ENCODE measurements at regions not wholly inside any gene's neighbourhood (a gene's known extent, or its start where the extent isn't known, plus 50 kb on each side); places are given as distances from the start of the nearest gene placed in this dataset.
"Not testable (repeated sequence)": the region's sequence is repeated elsewhere in the genome, so short reads cannot be mapped to it uniquely, and the experiment has no call there.

DNA sequence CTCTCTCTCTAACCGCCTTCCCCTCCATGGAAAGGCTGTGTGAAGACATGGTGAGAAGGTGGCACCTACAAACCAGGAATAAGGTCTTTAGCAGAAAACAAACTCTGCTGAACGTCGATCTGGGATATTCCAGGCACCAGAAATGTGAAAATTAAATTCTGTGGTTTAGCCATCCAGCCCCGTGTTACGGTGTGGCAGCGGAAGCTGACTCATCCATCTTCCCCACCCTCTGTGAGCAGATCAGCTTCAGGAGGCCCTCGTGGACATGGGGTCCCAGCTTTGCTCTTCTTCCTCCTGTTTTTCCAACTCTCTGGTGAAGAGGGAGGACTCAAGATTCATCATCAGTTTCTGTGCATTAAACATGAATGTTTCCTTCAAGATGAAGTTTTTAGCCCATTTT, 1164.8 kb downstream of the RPIA start:
- DNase-seq; H3K4me1 Mint-ChIP-seq (ENCODE audit: low read depth); POLR2A ChIA-PET; H3K27me3 Mint-ChIP-seq (ENCODE audit: low read depth); H3K36me3 Mint-ChIP-seq (ENCODE audit: low read depth); H3K27ac Mint-ChIP-seq; CTCF ChIA-PET; H3K9me3 Mint-ChIP-seq (ENCODE audit: insufficient read depth); H3K4me3 Mint-ChIP-seq; ATAC-seq: not testable (repeated sequence)

DNA sequence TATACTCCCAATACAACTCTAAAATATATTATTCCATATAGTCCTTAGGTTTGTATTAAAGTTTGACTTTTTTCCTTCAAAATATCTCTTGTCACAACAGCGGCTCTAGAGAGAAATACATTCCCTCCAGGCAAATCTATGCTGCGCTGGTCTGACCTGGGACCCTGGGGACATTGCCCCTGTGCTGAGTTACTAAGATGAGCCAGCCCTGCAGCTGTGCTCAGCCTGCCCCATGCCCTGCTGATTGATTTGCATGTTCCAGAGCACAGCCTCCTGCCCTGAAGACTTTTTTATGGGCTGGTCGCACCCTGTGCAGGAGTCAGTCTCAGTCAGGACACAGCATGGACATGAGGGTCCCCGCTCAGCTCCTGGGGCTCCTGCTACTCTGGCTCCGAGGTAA, 1170.7 kb downstream of the RPIA start:
- H3K27ac Mint-ChIP-seq; H3K9me3 Mint-ChIP-seq (ENCODE audit: insufficient read depth); H3K27me3 Mint-ChIP-seq (ENCODE audit: low read depth); CTCF ChIA-PET; H3K4me3 Mint-ChIP-seq; POLR2A ChIA-PET; H3K36me3 Mint-ChIP-seq (ENCODE audit: low read depth); H3K4me1 Mint-ChIP-seq (ENCODE audit: low read depth); ATAC-seq; DNase-seq: not testable (repeated sequence)

DNA sequence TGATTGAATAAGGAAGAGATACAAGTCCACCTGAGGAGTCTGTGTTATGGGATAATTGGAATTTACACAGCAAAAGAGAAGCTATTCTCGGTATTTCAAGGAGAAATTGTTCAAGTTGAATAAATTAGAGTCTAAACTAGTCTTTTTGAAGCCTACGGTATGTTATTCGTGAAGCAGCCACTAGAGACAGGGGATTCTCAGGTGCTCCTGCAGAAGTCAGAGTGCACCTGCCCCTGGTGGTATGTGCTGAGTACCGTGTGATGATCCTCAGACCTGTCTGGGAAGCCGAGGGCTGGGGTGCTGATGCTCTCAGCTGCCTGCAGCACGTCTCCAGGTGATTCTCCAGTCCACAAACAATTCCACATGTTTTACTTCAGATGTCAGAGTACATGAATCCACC, 1171.7 kb downstream of the RPIA start:
- H3K9me3 Mint-ChIP-seq (ENCODE audit: insufficient read depth); CTCF ChIA-PET; H3K36me3 Mint-ChIP-seq (ENCODE audit: low read depth); H3K27ac Mint-ChIP-seq; H3K4me3 Mint-ChIP-seq; ATAC-seq; POLR2A ChIA-PET; H3K4me1 Mint-ChIP-seq (ENCODE audit: low read depth); DNase-seq; H3K27me3 Mint-ChIP-seq (ENCODE audit: low read depth): not testable (repeated sequence)

DNA sequence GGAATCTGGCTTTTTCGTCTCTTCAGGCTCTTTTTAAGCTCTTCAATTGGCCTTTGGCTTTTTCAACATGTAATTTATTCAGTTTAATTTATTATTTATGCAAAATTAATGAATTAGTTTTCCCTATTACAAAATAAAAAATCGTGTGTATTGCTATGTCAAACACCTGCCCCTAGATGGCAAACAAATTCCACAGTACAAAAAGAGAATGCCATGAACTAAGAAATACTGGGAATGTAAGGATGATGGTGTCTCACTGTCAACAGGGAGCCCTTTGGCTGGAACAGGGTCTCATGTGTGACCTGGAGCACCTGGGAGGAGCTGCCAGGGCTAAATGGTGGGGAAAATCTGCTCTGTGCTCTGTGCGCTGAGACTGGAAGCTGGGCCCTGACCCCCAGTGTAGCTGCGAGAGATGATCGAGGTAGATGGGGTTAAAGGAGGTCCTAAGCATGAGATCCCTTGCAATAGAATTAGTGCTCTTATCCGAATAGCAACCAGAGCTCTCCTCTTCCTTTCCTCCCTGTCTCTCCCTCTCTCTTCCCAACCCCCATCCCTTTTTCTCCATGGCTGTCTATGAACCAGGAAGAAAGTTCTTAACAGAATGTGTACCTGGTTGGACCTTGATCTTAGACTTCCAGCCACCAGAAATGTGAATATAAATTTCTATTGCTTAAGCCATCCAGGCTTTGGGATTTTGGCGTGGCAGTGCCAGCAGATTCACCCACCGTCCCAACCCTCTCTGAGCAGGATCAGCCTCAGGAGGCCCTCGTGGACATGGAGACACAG, 1183.5 kb downstream of the RPIA start:
- H3K9me3 Mint-ChIP-seq (ENCODE audit: insufficient read depth); H3K4me3 Mint-ChIP-seq; DNase-seq; H3K4me1 Mint-ChIP-seq (ENCODE audit: low read depth); POLR2A ChIA-PET; H3K27ac Mint-ChIP-seq; H3K27me3 Mint-ChIP-seq (ENCODE audit: low read depth); H3K36me3 Mint-ChIP-seq (ENCODE audit: low read depth); CTCF ChIA-PET; ATAC-seq: not testable (repeated sequence)

DNA sequence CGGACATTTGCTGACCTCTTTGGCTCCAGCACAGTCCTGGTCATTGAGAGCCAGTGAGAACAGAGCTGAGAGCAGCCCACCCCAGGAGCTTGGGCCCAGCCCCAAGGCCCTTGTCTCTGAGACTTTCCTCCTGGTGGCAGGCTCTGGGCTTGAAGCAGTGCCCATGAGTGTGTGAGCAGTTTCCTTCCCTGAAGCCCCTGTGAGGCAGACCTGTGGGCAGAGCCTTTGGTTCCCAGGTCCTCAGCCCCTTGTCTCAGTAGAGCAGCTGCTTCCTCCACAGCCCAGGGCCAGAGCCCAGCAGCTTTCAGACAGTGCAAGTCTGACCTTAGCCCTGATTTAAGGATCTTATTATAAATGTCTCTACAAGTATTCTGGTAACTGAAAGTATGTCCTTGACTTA, 1185.0 kb downstream of the RPIA start:
- ATAC-seq; H3K27ac Mint-ChIP-seq; CTCF ChIA-PET; H3K27me3 Mint-ChIP-seq (ENCODE audit: low read depth); H3K9me3 Mint-ChIP-seq (ENCODE audit: insufficient read depth); DNase-seq; POLR2A ChIA-PET; H3K4me1 Mint-ChIP-seq (ENCODE audit: low read depth); H3K36me3 Mint-ChIP-seq (ENCODE audit: low read depth); H3K4me3 Mint-ChIP-seq: not testable (repeated sequence)

DNA sequence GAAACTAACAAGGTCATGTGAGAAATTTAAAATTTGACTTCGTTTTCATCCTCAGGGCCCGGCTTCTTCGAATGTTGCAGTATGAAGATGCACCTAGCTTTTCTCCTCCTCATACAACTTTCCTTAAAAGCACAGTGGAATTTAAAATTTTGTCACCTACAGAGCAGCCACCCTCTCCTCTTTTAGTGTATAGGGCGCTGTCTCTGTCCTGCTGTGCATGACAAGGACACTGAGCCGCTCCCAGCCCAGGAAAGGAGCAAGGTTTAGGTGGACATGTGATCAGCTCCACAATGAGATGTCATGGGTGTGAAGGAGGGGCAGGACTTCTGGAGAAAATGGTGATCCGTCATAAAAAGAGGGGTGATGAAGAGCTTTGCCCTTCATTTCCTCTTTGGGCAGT, 1185.4 kb downstream of the RPIA start:
- H3K9me3 Mint-ChIP-seq (ENCODE audit: insufficient read depth); ATAC-seq; H3K4me3 Mint-ChIP-seq; H3K27ac Mint-ChIP-seq; H3K4me1 Mint-ChIP-seq (ENCODE audit: low read depth); DNase-seq; POLR2A ChIA-PET; H3K27me3 Mint-ChIP-seq (ENCODE audit: low read depth); H3K36me3 Mint-ChIP-seq (ENCODE audit: low read depth); CTCF ChIA-PET: not testable (repeated sequence)

DNA sequence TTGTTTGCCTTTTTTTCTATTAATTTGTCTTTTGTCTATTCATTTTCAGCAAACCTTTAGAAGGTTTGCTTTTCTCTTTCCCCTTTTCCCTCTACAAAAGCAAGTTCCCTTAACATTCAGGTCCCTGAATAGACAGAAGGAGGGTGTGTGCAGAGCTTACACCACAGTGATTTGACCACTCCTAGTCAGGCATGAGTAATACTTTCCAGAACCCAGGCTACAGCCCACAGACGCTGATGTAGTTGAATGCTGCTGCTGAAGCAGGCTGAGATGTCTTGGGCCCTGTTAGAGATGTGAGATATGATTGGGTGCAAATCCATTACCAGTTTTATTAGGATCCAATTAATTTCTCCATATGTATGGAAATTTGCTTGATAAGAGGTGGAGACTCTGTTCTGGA, 1191.4 kb downstream of the RPIA start:
- H3K27ac Mint-ChIP-seq; DNase-seq; H3K9me3 Mint-ChIP-seq (ENCODE audit: insufficient read depth); H3K36me3 Mint-ChIP-seq (ENCODE audit: low read depth); ATAC-seq; H3K27me3 Mint-ChIP-seq (ENCODE audit: low read depth); POLR2A ChIA-PET; H3K4me1 Mint-ChIP-seq (ENCODE audit: low read depth); H3K4me3 Mint-ChIP-seq; CTCF ChIA-PET: not testable (repeated sequence)

DNA sequence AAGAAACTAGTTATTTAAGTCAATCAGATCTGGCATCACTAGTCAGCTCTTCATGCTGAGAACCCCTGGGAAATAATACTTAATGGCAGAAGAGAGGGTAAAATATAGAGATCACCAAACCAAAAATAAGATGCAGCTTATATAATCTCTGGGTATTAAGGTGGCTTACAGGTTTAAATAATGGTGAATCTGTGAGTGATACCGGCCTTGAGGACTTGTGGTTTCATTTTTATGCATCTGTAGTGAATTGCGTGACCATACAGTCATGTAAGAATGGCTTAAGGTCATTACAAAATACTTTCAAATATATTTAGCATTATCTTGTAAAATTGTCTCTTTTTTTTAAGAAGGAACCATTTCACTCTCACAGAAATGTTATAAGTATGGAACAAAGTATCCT, 1192.2 kb downstream of the RPIA start:
- H3K4me3 Mint-ChIP-seq; ATAC-seq; CTCF ChIA-PET; DNase-seq; H3K9me3 Mint-ChIP-seq (ENCODE audit: insufficient read depth); H3K27me3 Mint-ChIP-seq (ENCODE audit: low read depth); H3K27ac Mint-ChIP-seq; POLR2A ChIA-PET; H3K36me3 Mint-ChIP-seq (ENCODE audit: low read depth); H3K4me1 Mint-ChIP-seq (ENCODE audit: low read depth): not testable (repeated sequence)

DNA sequence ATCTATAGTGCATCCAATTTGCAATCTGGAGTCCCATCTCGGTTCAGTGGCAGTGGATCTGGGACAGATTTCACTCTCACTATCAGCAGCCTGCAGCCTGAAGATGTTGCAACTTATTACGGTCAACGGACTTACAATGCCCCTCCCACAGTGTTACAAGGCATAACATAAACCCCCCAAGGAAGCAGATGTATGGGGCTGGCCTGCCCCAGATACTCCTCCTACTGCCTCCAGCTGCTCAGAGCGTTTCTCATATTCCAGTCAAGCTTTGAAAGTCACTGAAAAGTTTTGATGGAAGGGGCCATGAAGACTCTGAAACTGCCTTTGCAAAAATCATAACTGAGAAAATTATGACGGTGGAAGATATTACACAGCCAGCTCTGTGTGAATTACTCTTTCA, 1193.6 kb downstream of the RPIA start:
- POLR2A ChIA-PET; H3K27me3 Mint-ChIP-seq (ENCODE audit: low read depth); DNase-seq; H3K4me3 Mint-ChIP-seq; ATAC-seq; H3K27ac Mint-ChIP-seq; H3K4me1 Mint-ChIP-seq (ENCODE audit: low read depth); H3K36me3 Mint-ChIP-seq (ENCODE audit: low read depth); CTCF ChIA-PET; H3K9me3 Mint-ChIP-seq (ENCODE audit: insufficient read depth): not testable (repeated sequence)

DNA sequence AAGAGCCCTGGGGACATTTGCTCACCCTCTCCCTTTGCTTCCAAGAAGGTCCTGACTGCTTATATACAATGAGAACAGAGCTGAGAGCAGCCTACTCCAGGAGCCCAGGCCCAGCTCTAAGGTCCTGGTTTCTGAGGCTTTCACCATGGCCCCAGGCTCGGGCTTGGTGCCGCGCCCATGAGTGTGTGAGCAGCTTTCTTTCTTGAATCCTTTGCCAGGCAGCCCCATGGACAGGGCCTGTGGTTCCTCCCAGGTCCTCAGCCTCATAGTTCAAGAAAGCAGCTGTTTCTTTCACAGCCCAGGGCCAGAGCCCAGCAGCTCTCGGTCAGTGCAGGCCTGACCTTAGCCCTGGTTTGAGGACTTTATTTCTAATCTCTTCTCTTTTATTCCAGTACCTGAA, 1197.2 kb downstream of the RPIA start:
- H3K27ac Mint-ChIP-seq, ATAC-seq, CTCF ChIA-PET: not testable (repeated sequence)

DNA sequence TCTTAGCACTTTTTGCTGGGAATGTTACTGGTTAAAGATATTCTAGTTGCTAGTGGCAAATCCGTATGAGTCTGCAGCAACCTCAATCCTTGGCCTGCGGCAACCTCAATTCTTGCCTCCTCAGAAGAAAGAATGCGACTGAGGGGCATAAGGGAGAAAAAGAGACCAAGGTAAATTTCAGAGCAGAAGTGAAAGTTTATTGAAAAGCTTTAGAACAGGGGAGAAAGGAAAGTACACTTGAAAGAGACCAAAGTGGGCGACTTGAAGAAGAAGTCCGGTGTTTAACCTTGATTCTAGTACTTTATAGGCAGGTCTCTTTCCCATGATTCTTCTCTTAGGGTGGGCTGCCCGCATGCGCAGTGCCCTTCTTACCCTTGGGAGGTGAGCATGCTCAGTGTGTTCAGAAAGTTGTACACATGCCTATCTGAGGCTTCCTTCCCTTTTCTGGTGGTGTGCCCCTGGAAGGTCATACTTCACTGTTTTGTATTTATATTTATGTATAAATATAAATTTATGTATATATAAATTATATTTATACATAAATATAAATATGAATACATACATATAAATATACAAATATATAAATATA, 1198.8 kb downstream of the RPIA start:
- H3K4me3 Mint-ChIP-seq; POLR2A ChIA-PET; ATAC-seq; H3K36me3 Mint-ChIP-seq (ENCODE audit: low read depth); H3K27me3 Mint-ChIP-seq (ENCODE audit: low read depth); DNase-seq; CTCF ChIA-PET; H3K27ac Mint-ChIP-seq; H3K9me3 Mint-ChIP-seq (ENCODE audit: insufficient read depth); H3K4me1 Mint-ChIP-seq (ENCODE audit: low read depth): not testable (repeated sequence)

More for the DNA sequence above, 1197.2 kb downstream of the RPIA start:
- H3K4me3 Mint-ChIP-seq; H3K36me3 Mint-ChIP-seq (ENCODE audit: low read depth); H3K9me3 Mint-ChIP-seq (ENCODE audit: insufficient read depth); POLR2A ChIA-PET; H3K4me1 Mint-ChIP-seq (ENCODE audit: low read depth); DNase-seq; H3K27me3 Mint-ChIP-seq (ENCODE audit: low read depth): not testable (repeated sequence)

DNA sequence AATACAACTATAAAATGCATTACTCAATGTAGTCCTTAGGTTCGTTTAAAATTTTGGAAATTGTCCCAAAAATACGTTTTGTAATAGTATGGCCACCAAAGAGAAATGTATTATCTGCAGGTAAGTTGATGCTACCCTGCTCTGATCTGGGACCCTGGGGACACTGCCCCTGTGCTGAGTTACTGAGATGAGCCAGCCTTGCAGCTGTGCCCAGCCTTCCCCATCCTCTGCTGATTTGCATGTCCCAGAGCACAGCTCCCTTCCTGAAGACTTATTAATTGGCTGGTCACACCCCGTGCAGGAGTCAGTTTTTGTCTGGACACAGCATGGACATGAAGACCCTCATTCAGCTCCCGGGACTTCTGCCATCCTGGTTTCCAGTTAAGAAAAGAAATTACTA, 1203.5 kb downstream of the RPIA start:
- CTCF ChIA-PET; H3K9me3 Mint-ChIP-seq (ENCODE audit: insufficient read depth); POLR2A ChIA-PET; DNase-seq; ATAC-seq; H3K36me3 Mint-ChIP-seq (ENCODE audit: low read depth); H3K27me3 Mint-ChIP-seq (ENCODE audit: low read depth); H3K27ac Mint-ChIP-seq; H3K4me3 Mint-ChIP-seq; H3K4me1 Mint-ChIP-seq (ENCODE audit: low read depth): not testable (repeated sequence)

DNA sequence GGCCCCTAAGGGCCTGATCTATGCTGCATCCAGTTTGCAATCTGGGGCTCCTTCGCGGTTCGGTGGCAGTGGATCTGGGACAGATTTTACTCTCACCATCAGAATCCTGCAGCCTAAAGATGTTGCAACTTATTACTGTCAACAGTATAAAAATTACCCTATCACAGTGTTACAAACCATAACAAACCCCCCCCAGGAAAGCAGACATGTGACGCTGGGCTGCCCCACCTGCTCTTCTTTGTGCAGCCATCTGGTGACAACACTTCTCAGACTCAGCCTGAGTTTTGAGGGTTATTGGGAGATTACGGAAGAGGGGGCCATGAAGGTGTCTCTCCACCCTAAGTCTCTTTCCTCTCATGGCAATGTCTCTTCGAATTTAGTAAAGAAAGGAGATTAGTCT, 1204.2 kb downstream of the RPIA start:
- POLR2A ChIA-PET = not testable (repeated sequence)

More for the DNA sequence above, 1204.2 kb downstream of the RPIA start:
- H3K36me3 Mint-ChIP-seq (ENCODE audit: low read depth); H3K4me1 Mint-ChIP-seq (ENCODE audit: low read depth); CTCF ChIA-PET; H3K27ac Mint-ChIP-seq; ATAC-seq; H3K9me3 Mint-ChIP-seq (ENCODE audit: insufficient read depth); H3K27me3 Mint-ChIP-seq (ENCODE audit: low read depth); H3K4me3 Mint-ChIP-seq; DNase-seq: not testable (repeated sequence)
